Body of pancreas (tissue), 4 donors: ENCODE measurements at regions not wholly inside any gene's neighbourhood (a gene's known extent, or its start where the extent isn't known, plus 50 kb on each side); places are given as distances from the start of the nearest gene placed in this dataset.

Source experiments
- ATAC-seq: fragments of 150-250 bp; one replicate; pipeline ENCODE4 v1.9.1; 2016
- DNase-seq, 4 donors: peaks; one replicate each; pipeline ENCODE4 v3.0.0-alpha.2; 2019
- H3K27ac ChIP-seq, 4 donors: fragments of 200-600 bp; sonication (generic); 1 replicate in 3 of 4; 2 replicates in 1 of 4; pipeline versions ENCODE4 v1.5.1 to v1.6.1; 2016 to 2019; ENCODE audit warnings: mild to moderate bottlenecking in 1 of 4, mixed read lengths in 1 of 4, moderate library complexity in 1 of 4
- H3K27me3 ChIP-seq, 2 donors: fragments of 200-600 bp; sonication (generic); one replicate each; pipeline ENCODE4 v1.6.0; 2016; ENCODE audit warnings: mild to moderate bottlenecking in 1 of 2
- H3K36me3 ChIP-seq, 2 donors: fragments of 200-600 bp; sonication (generic); replicated peaks in 1 of 2; 2 replicates each; pipeline ENCODE4 v1.5.1; 2016; ENCODE audit warnings: low read depth in 2 of 2; ENCODE audit not compliant: insufficient read depth in 1 of 2
- H3K4me1 ChIP-seq: fragments of 200-600 bp; sonication (generic); one replicate; pipeline ENCODE4 v1.6.0; 2016
- H3K4me3 ChIP-seq, 2 donors: fragments of 200-600 bp; sonication (generic); 1 replicate in 1 of 2; 2 replicates in 1 of 2; pipeline ENCODE4 v1.5.1; 2016 to 2019
- H3K9me3 ChIP-seq, 3 donors: fragments of 200-600 bp; sonication (generic); 1 replicate in 2 of 3; 2 replicates in 1 of 3; pipeline ENCODE4 v1.5.1; 2016
- CTCF ChIP-seq, 7 experiments: fragments of 450-650 bp in 4 of 7; fragments of 200-600 bp in 3 of 7; sonication (generic) in 3 of 7; IDR thresholded peaks; one replicate each; pipeline ENCODE4 v1.5.1; 2016 to 2019; ENCODE audit warnings: antibody characterized with exemption in 7 of 7
- POLR2A ChIP-seq, 3 donors: fragments of 450-650 bp; IDR thresholded peaks; one replicate each; pipeline ENCODE4 v1.6.1; 2016; ENCODE audit warnings: antibody characterized with exemption in 3 of 3, mild to moderate bottlenecking in 2 of 3
- WGBS, 2 donors: methylation state at CpG; one replicate each; pipeline ENCODE4 v1.1.5; 2017; 5-methylcytosine and 5-hydroxymethylcytosine counted together
- intact Hi-C: fragments of 100-400 bp; cut with DNase I; formaldehyde crosslinking; loops from one replicate; pipeline ENCODE4 v1.15.1; 2023

GRCh38 chr7:113710310-113711096 lies 208.3 kb downstream of the PPP1R3A start:
- no peaks in the 10 kb centered on the region for H3K36me3 ChIP-seq
- H3K9me3 ChIP-seq = no peaks in the 10 kb centered on the region
- DNase-seq (peak; percentile 41 to 64 (median 56)), ATAC-seq (peak; percentile 83)
- H3K4me1 ChIP-seq = no peaks in the 10 kb centered on the region
- intact Hi-C loops = no loop called here
- H3K4me3 ChIP-seq = no peak overlapping the region
- 34 to 35% methylated on average over 4 of the region's 4 CpGs for WGBS, 2 donors
- H3K27ac ChIP-seq = no peak overlapping the region
- no peaks in the 10 kb centered on the region for H3K27me3 ChIP-seq
- TF ChIP-seq CTCF (IDR thresholded peaks at IDR 0.05) (peak; percentile 70 to 94 (median 79)), POLR2A (IDR thresholded peaks at IDR 0.05) (no peak)

GRCh38 chr7:113705439-113705838 lies 213.4 kb downstream of the PPP1R3A start:
- Histone ChIP-seq H3K4me1 (no peaks in the 10 kb centered on the region), H3K9me3 (no peaks in the 10 kb centered on the region), H3K36me3 (no peaks in the 10 kb centered on the region), H3K27me3 (no peaks in the 10 kb centered on the region), H3K4me3 (no peak overlapping the region), H3K27ac (no peak overlapping the region)
- TF ChIP-seq CTCF (IDR thresholded peaks at IDR 0.05) = no peak
- TF ChIP-seq POLR2A (IDR thresholded peaks at IDR 0.05) = no peak
- ATAC-seq (no peak), DNase-seq (no peak)
- 67 to 86% methylated on average over 1 of the region's 1 CpG for WGBS, 2 donors
- intact Hi-C loops = loop anchor here (10.0 kb wide), 1 partner anchor 1161 kb away; no protein-coding TSS in a partner anchor

GRCh38 chr7:113698556-113699220 lies 220.1 kb downstream of the PPP1R3A start:
- Histone ChIP-seq H3K9me3 (no peaks in the 10 kb centered on the region), H3K27ac (no peak overlapping the region), H3K4me3 (no peak overlapping the region), H3K4me1 (no peaks in the 10 kb centered on the region), H3K27me3 (no peaks in the 10 kb centered on the region), H3K36me3 (no peaks in the 10 kb centered on the region)
- no peak for TF ChIP-seq POLR2A (IDR thresholded peaks at IDR 0.05)
- peak; percentile 30 to 84 (median 66) for TF ChIP-seq CTCF (IDR thresholded peaks at IDR 0.05)
- no peak for ATAC-seq
- 34 to 39% methylated on average over 6 of the region's 6 CpGs for WGBS, 2 donors
- intact Hi-C loops = no loop called here
- DNase-seq = peak; percentile 18 to 35 (median 20)

GRCh38 chr7:113694149-113694548 lies 224.7 kb downstream of the PPP1R3A start:
- Histone ChIP-seq H3K4me1 (no peaks in the 10 kb centered on the region), H3K27me3 (no peaks in the 10 kb centered on the region), H3K4me3 (no peak overlapping the region), H3K27ac (no peak overlapping the region), H3K36me3 (no peaks in the 10 kb centered on the region), H3K9me3 (no peaks in the 10 kb centered on the region)
- DNase-seq (no peak), ATAC-seq (no peak)
- TF ChIP-seq CTCF (IDR thresholded peaks at IDR 0.05) (no peak), POLR2A (IDR thresholded peaks at IDR 0.05) (no peak)
- 74 to 77% methylated on average over 1 of the region's 1 CpG for WGBS, 2 donors
- intact Hi-C loops = no loop called here
